H1 (cell line): ENCODE measurements at regions not wholly inside any gene's neighbourhood (a gene's known extent, or its start where the extent isn't known, plus 50 kb on each side); places are given as distances from the start of the nearest gene placed in this dataset.
A peak's percentile ranks its signal among the peaks of the same experiment; 100 is the strongest.

Experiments
- CTCF ChIA-PET: fragments of 300-600 bp; sonication (Branson Sonifier 250); formaldehyde crosslinking; loops from one replicate; lab custom pipeline; 2021; ENCODE audit not compliant: partially characterized antibody; lab: Charles Lee
- POLR2A ChIA-PET: fragments of 300-600 bp; sonication (Branson Sonifier 250); formaldehyde crosslinking; loops from one replicate; lab custom pipeline; 2021; ENCODE audit warnings: inconsistent platforms; ENCODE audit not compliant: partially characterized antibody; lab: Charles Lee
- DNase-seq, 2 experiments: peaks; one replicate each; pipeline versions ENCODE4 v3.0.0 to v3.0.0-alpha.2; 2010 to 2022; ENCODE audit warnings: low spot score in 2 of 2, low read depth in 1 of 2, mixed read lengths in 1 of 2
- FAIRE-seq: peaks from 2 replicates; lab custom pipeline; 2011; peaks lifted over from hg19 to GRCh38; lab: Jason Lieb, UNC
- H2AFZ ChIP-seq: 2 replicates; pipeline ENCODE4 v1.8.1; 2012; ENCODE audit warnings: low read length, inconsistent platforms
- H2AK5ac ChIP-seq: 2 replicates; pipeline ENCODE4 v1.6.1; 2013; ENCODE audit warnings: low read depth, low read length
- H2BK120ac ChIP-seq: replicated peaks from 2 replicates; pipeline ENCODE3; 2013; ENCODE audit warnings: low read depth, low read length, inconsistent platforms
- H2BK12ac ChIP-seq: 2 replicates; pipeline ENCODE4 v1.6.1; 2013; ENCODE audit warnings: low read depth, low read length
- H2BK15ac ChIP-seq: 2 replicates; pipeline ENCODE4 v1.6.1; 2013; ENCODE audit warnings: low read length
- H2BK20ac ChIP-seq: 2 replicates; pipeline ENCODE4 v1.6.1; 2013; ENCODE audit warnings: low read length
- H2BK5ac ChIP-seq: 2 replicates; pipeline ENCODE4 v1.6.1; 2013; ENCODE audit warnings: low read depth, low read length
- H3K14ac ChIP-seq: 2 replicates; pipeline ENCODE4 v1.6.1; 2013; ENCODE audit warnings: inconsistent platforms; ENCODE audit not compliant: insufficient read length
- H3K18ac ChIP-seq: 2 replicates; pipeline ENCODE4 v1.6.1; 2013; ENCODE audit warnings: low read length; ENCODE audit errors: extremely low read depth
- H3K23ac ChIP-seq: 2 replicates; pipeline ENCODE4 v1.6.1; 2013; ENCODE audit warnings: inconsistent platforms; ENCODE audit not compliant: insufficient read length
- H3K23me2 ChIP-seq: 2 replicates; pipeline ENCODE4 v1.6.1; 2013; ENCODE audit warnings: low read depth, low read length
- H3K27ac ChIP-seq: 2 replicates; pipeline ENCODE4 v1.6.1; 2011; ENCODE audit warnings: low read depth, low read length, inconsistent platforms
- H3K27me3 ChIP-seq, 4 experiments: replicated peaks in 1 of 4; 1 replicate in 1 of 4; 2 replicates in 3 of 4; pipeline versions ENCODE4 v1.6.1 to v1.8.1; 2011 to 2013; ENCODE audit warnings: low read length in 3 of 4, mild to moderate bottlenecking in 3 of 4, inconsistent platforms in 2 of 4, mixed read lengths in 2 of 4, moderate library complexity in 1 of 4; ENCODE audit not compliant: control insufficient read depth in 3 of 4, insufficient read depth in 3 of 4; ENCODE audit errors: extremely low read depth in 1 of 4
- H3K36me3 ChIP-seq, 4 experiments: 2 replicates each; pipeline versions ENCODE4 v1.6.1 to v1.8.1; 2011 to 2013; ENCODE audit warnings: mild to moderate bottlenecking in 4 of 4, low read length in 3 of 4, moderate library complexity in 2 of 4, control low read depth in 1 of 4, inconsistent platforms in 1 of 4; ENCODE audit not compliant: insufficient read depth in 4 of 4, control insufficient read depth in 2 of 4
- H3K4ac ChIP-seq: replicated peaks from 2 replicates; pipeline ENCODE3; 2013; ENCODE audit warnings: low read length, low read depth, mixed read lengths, inconsistent platforms; ENCODE audit not compliant: insufficient read length
- H3K4me1 ChIP-seq, 4 experiments: replicated peaks in 1 of 4; 1 replicate in 1 of 4; 2 replicates in 3 of 4; pipeline versions ENCODE4 v1.6.1 to v1.8.1; 2011 to 2013; ENCODE audit warnings: low read length in 3 of 4, inconsistent platforms in 2 of 4, mixed read lengths in 1 of 4; ENCODE audit not compliant: insufficient read depth in 4 of 4, control insufficient read depth in 3 of 4
- H3K4me2 ChIP-seq, 2 experiments: 2 replicates each; pipeline versions ENCODE4 v1.6.1 to v1.8.1; 2011 to 2013; ENCODE audit warnings: low read depth in 2 of 2, low read length in 2 of 2, control low read depth in 1 of 2, inconsistent platforms in 1 of 2, mild to moderate bottlenecking in 1 of 2; ENCODE audit not compliant: insufficient read depth in 1 of 2
- H3K4me3 ChIP-seq, 4 experiments: fragments of 200-600, 300-600 bp in 1 of 4; sonication (generic), shearing (Covaris generic), sonication (Bioruptor Twin) in 1 of 4; 2 replicates each; pipeline versions ENCODE4 v1.5.1 to v1.8.1; 2011 to 2016; ENCODE audit warnings: low read length in 4 of 4, low read depth in 3 of 4, control low read depth in 2 of 4, inconsistent platforms in 2 of 4, mild to moderate bottlenecking in 2 of 4, mixed read lengths in 1 of 4, moderate library complexity in 1 of 4; ENCODE audit not compliant: insufficient read depth in 2 of 4; ENCODE audit errors: extremely low read depth in 1 of 4
- H3K56ac ChIP-seq: replicated peaks from 2 replicates; pipeline ENCODE3; 2013; ENCODE audit warnings: low read depth, mild to moderate bottlenecking, mixed read lengths, low read length, inconsistent platforms; ENCODE audit not compliant: insufficient read length
- H3K79me1 ChIP-seq: 2 replicates; pipeline ENCODE4 v1.6.1; 2013; ENCODE audit warnings: low read depth, low read length, control low read depth
- H3K79me2 ChIP-seq, 2 experiments: 2 replicates each; pipeline versions ENCODE4 v1.6.1 to v1.8.1; 2012 to 2013; ENCODE audit warnings: low read length in 2 of 2, mild to moderate bottlenecking in 2 of 2, inconsistent platforms in 1 of 2; ENCODE audit not compliant: insufficient read depth in 2 of 2, control insufficient read depth in 1 of 2
- H3K9ac ChIP-seq, 4 experiments: replicated peaks in 1 of 4; 1 replicate in 1 of 4; 2 replicates in 3 of 4; pipeline versions ENCODE4 v1.6.1 to v1.8.1; 2011 to 2013; ENCODE audit warnings: low read depth in 3 of 4, low read length in 3 of 4, control low read depth in 2 of 4, mild to moderate bottlenecking in 2 of 4, moderate library complexity in 2 of 4, inconsistent platforms in 1 of 4; ENCODE audit errors: extremely low read depth in 1 of 4
- H3K9me3 ChIP-seq, 2 experiments: 2 replicates each; pipeline versions ENCODE4 v1.6.1 to v1.8.1; 2012 to 2013; ENCODE audit warnings: mild to moderate bottlenecking in 2 of 2, moderate library complexity in 2 of 2, control low read depth in 1 of 2, inconsistent platforms in 1 of 2, low read depth in 1 of 2, low read length in 1 of 2, mixed read lengths in 1 of 2; ENCODE audit not compliant: insufficient read depth in 2 of 2
- H4K20me1 ChIP-seq, 2 experiments: replicated peaks in 1 of 2; 2 replicates each; pipeline versions ENCODE3 to v1.8.1; 2011 to 2013; ENCODE audit warnings: inconsistent platforms in 2 of 2, low read length in 2 of 2, mild to moderate bottlenecking in 1 of 2; ENCODE audit not compliant: insufficient read depth in 2 of 2, control insufficient read depth in 1 of 2
- H4K5ac ChIP-seq: 2 replicates; pipeline ENCODE4 v1.6.1; 2013; ENCODE audit warnings: low read length, low read depth, mixed read lengths, inconsistent platforms; ENCODE audit not compliant: insufficient read length
- H4K8ac ChIP-seq: 2 replicates; pipeline ENCODE4 v1.8.0; 2013; ENCODE audit warnings: mild to moderate bottlenecking, moderate library complexity, low read length, inconsistent platforms; ENCODE audit not compliant: insufficient read depth; ENCODE audit errors: extremely low read depth
- H4K91ac ChIP-seq: replicated peaks from 2 replicates; pipeline ENCODE3; 2013; ENCODE audit warnings: low read length, mixed read lengths, inconsistent platforms; ENCODE audit not compliant: insufficient read length
- CHD2 ChIP-seq: IDR thresholded peaks from 2 replicates; pipeline ENCODE4 v1.6.1; 2012; ENCODE audit warnings: low read length, improper control_type of control experiment
- EP300 ChIP-seq, 2 experiments: IDR thresholded peaks; 1 replicate in 1 of 2; 2 replicates in 1 of 2; pipeline ENCODE4 v1.6.1; 2011 to 2012; ENCODE audit warnings: low read depth in 2 of 2, low read length in 2 of 2, mild to moderate bottlenecking in 2 of 2, borderline replicate concordance in 1 of 2, inconsistent platforms in 1 of 2, moderate library complexity in 1 of 2
- HDAC6 ChIP-seq: IDR thresholded peaks from one replicate; pipeline ENCODE4 v1.7.1; 2012; ENCODE audit warnings: low read depth, mild to moderate bottlenecking, inconsistent platforms, low read length, moderate library complexity
- SAP30 ChIP-seq: fragments of 300-600 bp; sonication (generic); IDR thresholded peaks from 2 replicates; pipeline ENCODE4 v1.7.1; 2012; ENCODE audit warnings: low read length, moderate library complexity, mild to moderate bottlenecking, inconsistent platforms; ENCODE audit not compliant: insufficient read depth, insufficient replicate concordance
- SIN3A ChIP-seq, 2 experiments: IDR thresholded peaks in 1 of 2; conservative IDR thresholded peaks in 1 of 2; 2 replicates each; pipeline ENCODE4 v1.6.1; 2011 to 2012; ENCODE audit warnings: low read length in 2 of 2, improper control_type of control experiment in 1 of 2, low read depth in 1 of 2, mild to moderate bottlenecking in 1 of 2
- SIX5 ChIP-seq: IDR thresholded peaks from 2 replicates; pipeline ENCODE4 v1.6.1; 2011; ENCODE audit warnings: mild to moderate bottlenecking, low read depth, low read length
- SRF ChIP-seq: IDR thresholded peaks from 2 replicates; pipeline ENCODE4 v1.6.1; 2011; ENCODE audit warnings: mild to moderate bottlenecking, low read depth, low read length, moderate library complexity
- TAF1 ChIP-seq: IDR thresholded peaks from 2 replicates; pipeline ENCODE4 v1.6.1; 2011; ENCODE audit warnings: mild to moderate bottlenecking, low read depth, low read length
- WGBS, 2 experiments: shearing (Covaris generic) in 1 of 2; methylation state at CpG; one replicate each; pipeline versions ENCODE4 v1.1.6 to v1.1.7; 2013 to 2015; ENCODE audit warnings: low lambda C conversion rate in 2 of 2, mixed read lengths in 2 of 2, inconsistent platforms in 1 of 2, low coverage in 1 of 2, missing lambda C conversion rate in 1 of 2; ENCODE audit not compliant: insufficient replicate concordance in 2 of 2, insufficient coverage in 1 of 2, insufficient read length in 1 of 2; ENCODE audit errors: extremely low coverage in 1 of 2, missing lambda C conversion rate in 1 of 2; 5-methylcytosine and 5-hydroxymethylcytosine counted together
- TF ChIP-seq, protein P1 (sequence below): IDR thresholded peaks from 2 replicates; pipeline ENCODE4 v1.6.1; 2011; ENCODE audit warnings: low read length, improper control_type of control experiment

DNA sequence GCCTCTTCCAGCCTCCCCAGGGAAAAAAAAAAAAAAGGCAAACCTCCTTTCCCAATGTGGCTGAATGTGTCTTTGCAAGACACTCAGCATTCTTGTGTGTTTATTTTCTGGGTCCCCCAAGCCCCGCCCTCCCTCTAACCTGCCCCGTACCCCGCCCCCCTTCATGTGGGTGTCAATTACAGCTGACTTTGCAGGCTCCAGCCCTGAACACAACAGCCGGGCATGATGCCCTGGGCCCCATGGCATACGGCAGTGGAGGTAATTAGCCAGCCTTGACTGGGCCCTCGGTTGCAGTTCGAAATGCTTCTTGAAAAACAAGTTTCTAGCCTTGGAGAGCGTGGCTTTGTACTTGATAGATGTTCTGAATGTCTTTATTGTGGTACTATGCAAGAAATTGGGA lies 354.7 kb upstream of the RBFOX1 start:
- H3K18ac ChIP-seq, result no peak overlapping the region
- no peaks in the 10 kb centered on the region for H4K20me1 ChIP-seq
- no peaks in the 10 kb centered on the region for H3K79me2 ChIP-seq
- H3K14ac ChIP-seq, result no peak overlapping the region
- no peak overlapping the region for H2BK15ac ChIP-seq
- DNase-seq (peak in 1 of 2 experiments; percentile 48), FAIRE-seq (no peak)
- H2BK20ac ChIP-seq, result no peak overlapping the region
- H2BK120ac ChIP-seq, result no peak overlapping the region
- H3K27ac ChIP-seq, result no peak overlapping the region
- H2AFZ ChIP-seq, result no peak overlapping the region
- no peak overlapping the region for H4K91ac ChIP-seq
- no peak overlapping the region for H2BK12ac ChIP-seq
- no peaks in the 10 kb centered on the region for H3K27me3 ChIP-seq
- ChIA-PET POLR2A (no interaction called here), CTCF (interaction anchor here (1.0 kb wide), 1 partner anchor 8 kb away, joined by 4 read pairs; no protein-coding TSS in a partner anchor)
- H2BK5ac ChIP-seq, result no peak overlapping the region
- H3K23me2 ChIP-seq, result no peaks in the 10 kb centered on the region
- H3K36me3 ChIP-seq, result no peaks in the 10 kb centered on the region
- H4K8ac ChIP-seq, result no peak overlapping the region
- no peak overlapping the region for H3K23ac ChIP-seq
- 80% methylated on average over 6 of the region's 8 CpGs; no CpG with 5 or more reads in 1 of the 2 experiments for WGBS, 2 experiments
- H2AK5ac ChIP-seq, result no peak overlapping the region
- no peaks in the 10 kb centered on the region for H3K79me1 ChIP-seq
- TF ChIP-seq EP300 (IDR thresholded peaks at IDR 0.05; ENCODE audit: borderline replicate concordance in 1 of 2, low read depth in 2 of 2, low read length in 2 of 2) (no peak), HDAC6 (no peak), SRF (no peak), TAF1 (no peak), SIX5 (no peak), CHD2 (no peak), SAP30 (no peak), SIN3A (conservative IDR thresholded peaks at IDR 0.05 in 1 of 2, IDR thresholded peaks at IDR 0.05 in 1 of 2; ENCODE audit: low read depth in 1 of 2, low read length in 2 of 2) (no peak)
- TF ChIP-seq, protein P1, sequence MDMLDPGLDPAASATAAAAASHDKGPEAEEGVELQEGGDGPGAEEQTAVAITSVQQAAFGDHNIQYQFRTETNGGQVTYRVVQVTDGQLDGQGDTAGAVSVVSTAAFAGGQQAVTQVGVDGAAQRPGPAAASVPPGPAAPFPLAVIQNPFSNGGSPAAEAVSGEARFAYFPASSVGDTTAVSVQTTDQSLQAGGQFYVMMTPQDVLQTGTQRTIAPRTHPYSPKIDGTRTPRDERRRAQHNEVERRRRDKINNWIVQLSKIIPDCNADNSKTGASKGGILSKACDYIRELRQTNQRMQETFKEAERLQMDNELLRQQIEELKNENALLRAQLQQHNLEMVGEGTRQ, result no peak
- no peak overlapping the region for H3K4me3 ChIP-seq
- peaks cover 0 to 3% (median 0%) of the 10 kb centered on the region in 4 experiments; a peak in 1 of 7 replicates for H3K4me1 ChIP-seq
- H4K5ac ChIP-seq, result no peak overlapping the region
- H3K9ac ChIP-seq, result no peak overlapping the region
- no peak overlapping the region for H3K4ac ChIP-seq
- H3K9me3 ChIP-seq, result no peaks in the 10 kb centered on the region
- no peak overlapping the region for H3K56ac ChIP-seq
- H3K4me2 ChIP-seq, result no peak overlapping the region
